ENCODE measurements at regions not wholly inside any gene's neighbourhood (a gene's known extent, or its start where the extent isn't known, plus 50 kb on each side); places are given as distances from the start of the nearest gene placed in this dataset.
"Not testable (repeated sequence)": the region's sequence is repeated elsewhere in the genome, so short reads cannot be mapped to it uniquely, and the experiment has no call there.

DNA sequence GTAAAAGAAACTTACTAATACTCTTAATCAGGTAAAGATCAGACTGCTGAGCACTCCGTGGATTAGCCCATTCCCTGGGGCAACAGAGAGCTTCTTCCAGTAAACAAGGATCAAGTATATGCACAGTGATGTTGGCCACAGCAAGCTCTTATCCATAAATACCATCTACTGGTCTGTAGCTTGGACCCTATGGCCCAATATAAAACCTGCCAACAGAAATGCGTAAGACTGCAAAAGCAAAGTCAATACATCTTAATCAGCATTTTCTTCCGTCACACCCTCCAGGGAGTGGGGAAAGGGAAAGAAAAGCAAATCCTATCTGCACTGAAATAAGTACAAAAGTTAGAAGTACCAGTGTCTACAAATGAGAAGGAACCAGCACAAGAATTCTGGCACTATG, 1082.1 kb downstream of the ZPLD1 start:
- Mint-ChIP-seq H3K4me1 (ENCODE audit: unreplicated experiment) (no peaks in the 10 kb centered on the region), H3K36me3 (ENCODE audit: unreplicated experiment) (no peaks in the 10 kb centered on the region), H3K9me3 (ENCODE audit: unreplicated experiment) (peaks cover 14% of the 10 kb centered on the region), H3K27me3 (ENCODE audit: unreplicated experiment) (peaks cover 7% of the 10 kb centered on the region), H3K4me3 (ENCODE audit: unreplicated experiment) (no peak overlapping the region), H3K27ac (ENCODE audit: unreplicated experiment) (no peak overlapping the region)
- no peak for DNase-seq (ENCODE audit: extremely low spot score, unreplicated experiment)
- no peak for TF ChIP-seq CTCF (IDR thresholded peaks at IDR 0.05)

- H3K4me3 Mint-ChIP-seq (ENCODE audit: unreplicated experiment); H3K27ac Mint-ChIP-seq (ENCODE audit: unreplicated experiment); H3K4me1 Mint-ChIP-seq (ENCODE audit: unreplicated experiment); H3K9me3 Mint-ChIP-seq (ENCODE audit: unreplicated experiment); H3K36me3 Mint-ChIP-seq (ENCODE audit: unreplicated experiment); DNase-seq (ENCODE audit: extremely low spot score, unreplicated experiment): not testable (repeated sequence)
- H3K27me3 Mint-ChIP-seq (ENCODE audit: unreplicated experiment) = peaks cover 12% of the 10 kb centered on the region
These were observed 1096.5 kb downstream of the ZPLD1 start for GRCh38 chr3:103531327-103531726.

DNA sequence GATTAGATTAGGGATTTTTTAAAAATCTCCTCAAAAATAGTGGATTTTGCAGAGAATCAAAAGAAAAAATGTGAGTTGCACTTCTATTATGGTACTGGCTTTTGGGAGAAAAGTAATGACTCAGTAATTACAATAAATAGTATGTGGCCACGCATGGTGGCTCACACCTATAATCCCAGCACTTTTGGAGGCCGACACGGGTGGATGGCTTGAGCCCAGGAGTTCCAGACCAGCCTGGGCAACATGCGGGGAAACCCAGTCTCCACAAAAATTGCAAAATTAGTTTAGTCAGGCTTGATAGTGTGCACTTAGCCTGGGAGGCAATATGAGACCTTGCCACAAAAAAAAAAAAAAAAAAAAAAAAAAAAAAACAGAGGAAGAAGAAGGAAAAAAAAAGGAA, 1098.2 kb downstream of the ZPLD1 start:
- TF ChIP-seq CTCF (IDR thresholded peaks at IDR 0.05) = no peak
- peaks cover 10% of the 10 kb centered on the region for H3K27me3 Mint-ChIP-seq (ENCODE audit: unreplicated experiment)
- no peak overlapping the region for H3K27ac Mint-ChIP-seq (ENCODE audit: unreplicated experiment)
- no peaks in the 10 kb centered on the region for H3K36me3 Mint-ChIP-seq (ENCODE audit: unreplicated experiment)
- no peak overlapping the region for H3K4me3 Mint-ChIP-seq (ENCODE audit: unreplicated experiment)
- no peak for DNase-seq (ENCODE audit: extremely low spot score, unreplicated experiment)
- peaks cover 5% of the 10 kb centered on the region for H3K9me3 Mint-ChIP-seq (ENCODE audit: unreplicated experiment)
- H3K4me1 Mint-ChIP-seq (ENCODE audit: unreplicated experiment) = no peaks in the 10 kb centered on the region

DNA sequence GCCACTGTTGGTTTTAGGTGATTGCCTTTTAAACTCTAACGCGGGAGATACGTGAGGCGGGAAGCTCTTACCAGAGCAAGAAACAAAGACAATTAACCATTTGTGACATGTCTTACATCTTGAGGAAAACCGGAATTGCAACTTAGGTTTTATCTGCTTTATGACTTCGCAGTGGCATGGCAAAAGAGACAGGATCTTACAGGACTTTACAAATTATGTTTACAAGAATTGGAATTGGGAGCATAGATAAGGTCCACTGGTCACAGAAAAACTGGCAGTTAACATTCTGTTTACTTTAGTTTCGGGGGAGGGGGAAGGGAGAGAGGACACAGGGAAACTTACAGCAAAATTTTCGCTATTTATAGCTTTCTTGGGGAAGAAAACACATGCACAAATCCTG, 1119.6 kb downstream of the ZPLD1 start:
- no peak overlapping the region for H3K4me3 Mint-ChIP-seq (ENCODE audit: unreplicated experiment)
- H3K4me1 Mint-ChIP-seq (ENCODE audit: unreplicated experiment) = no peaks in the 10 kb centered on the region
- TF ChIP-seq CTCF (IDR thresholded peaks at IDR 0.05) = no peak
- no peaks in the 10 kb centered on the region for H3K27me3 Mint-ChIP-seq (ENCODE audit: unreplicated experiment)
- no peaks in the 10 kb centered on the region for H3K36me3 Mint-ChIP-seq (ENCODE audit: unreplicated experiment)
- DNase-seq (ENCODE audit: extremely low spot score, unreplicated experiment) = no peak
- H3K9me3 Mint-ChIP-seq (ENCODE audit: unreplicated experiment) = peaks cover 4% of the 10 kb centered on the region
- H3K27ac Mint-ChIP-seq (ENCODE audit: unreplicated experiment) = no peak overlapping the region

DNA sequence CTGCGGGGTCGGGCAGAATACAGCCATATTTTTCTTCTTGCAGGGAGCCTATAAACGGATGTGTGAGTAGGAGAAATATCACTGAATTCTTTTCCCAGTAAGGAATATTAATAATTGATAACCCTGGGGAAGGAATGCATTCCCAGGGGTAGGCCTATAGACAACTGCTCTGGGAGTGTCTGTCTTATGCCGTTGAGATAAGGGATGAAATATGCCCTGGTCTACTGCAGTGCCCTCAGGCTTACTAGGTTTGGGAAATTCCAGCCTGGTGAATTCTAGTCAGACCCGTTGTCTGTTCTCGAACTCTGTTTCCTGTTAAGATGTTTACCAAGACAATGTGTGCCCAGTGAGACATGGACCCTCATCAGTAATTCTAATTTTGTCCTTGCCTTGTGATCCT, 1129.3 kb downstream of the ZPLD1 start:
- DNase-seq (ENCODE audit: extremely low spot score, unreplicated experiment); H3K4me1 Mint-ChIP-seq (ENCODE audit: unreplicated experiment); H3K27ac Mint-ChIP-seq (ENCODE audit: unreplicated experiment); H3K4me3 Mint-ChIP-seq (ENCODE audit: unreplicated experiment); H3K27me3 Mint-ChIP-seq (ENCODE audit: unreplicated experiment); H3K36me3 Mint-ChIP-seq (ENCODE audit: unreplicated experiment): not testable (repeated sequence)
- H3K9me3 Mint-ChIP-seq (ENCODE audit: unreplicated experiment) = peaks cover 17% of the 10 kb centered on the region

- Mint-ChIP-seq H3K27ac (ENCODE audit: unreplicated experiment) (no peak overlapping the region), H3K27me3 (ENCODE audit: unreplicated experiment) (peaks cover 1% of the 10 kb centered on the region), H3K4me1 (ENCODE audit: unreplicated experiment) (no peaks in the 10 kb centered on the region), H3K9me3 (ENCODE audit: unreplicated experiment) (no peaks in the 10 kb centered on the region), H3K36me3 (ENCODE audit: unreplicated experiment) (no peaks in the 10 kb centered on the region), H3K4me3 (ENCODE audit: unreplicated experiment) (no peak overlapping the region)
- DNase-seq (ENCODE audit: extremely low spot score, unreplicated experiment) = no peak
- TF ChIP-seq CTCF (IDR thresholded peaks at IDR 0.05) = no peak
These were observed 1151.0 kb downstream of the ZPLD1 start for GRCh38 chr3:103585809-103586208.
